C4-2B (cell line): ENCODE measurements at regions not wholly inside any gene's neighbourhood (a gene's known extent, or its start where the extent isn't known, plus 50 kb on each side); places are given as distances from the start of the nearest gene placed in this dataset.

ENCODE experiments used
- ZFX ChIP-seq: fragments of 450-650 bp; IDR thresholded peaks from 2 replicates; pipeline ENCODE4 v1.6.1; 2017
- TF ChIP-seq, protein P1 (sequence below): fragments of 450-650 bp; conservative IDR thresholded peaks from 2 replicates; pipeline ENCODE4 v1.5.1; 2017; ENCODE audit warnings: mild to moderate bottlenecking

DNA sequence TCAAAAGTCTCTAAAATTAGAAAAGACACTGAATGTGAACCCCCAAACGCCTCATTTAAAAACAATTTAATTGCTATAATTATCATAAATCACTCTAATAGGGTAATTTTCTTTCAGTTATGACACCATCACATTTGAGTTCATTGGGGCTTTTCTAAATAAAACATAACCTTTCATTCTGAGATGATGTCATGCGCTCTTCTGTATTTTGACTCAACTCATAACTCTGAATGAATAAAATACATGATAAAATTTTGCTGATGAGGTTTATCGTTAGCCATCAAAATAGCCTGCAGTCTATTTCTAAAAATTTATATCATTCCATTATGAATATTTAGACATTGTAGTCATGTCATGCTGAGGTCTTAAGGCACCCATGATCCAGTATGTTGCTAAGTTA, 1099.7 kb downstream of the SUCLG1 start:
- TF ChIP-seq, protein P1, sequence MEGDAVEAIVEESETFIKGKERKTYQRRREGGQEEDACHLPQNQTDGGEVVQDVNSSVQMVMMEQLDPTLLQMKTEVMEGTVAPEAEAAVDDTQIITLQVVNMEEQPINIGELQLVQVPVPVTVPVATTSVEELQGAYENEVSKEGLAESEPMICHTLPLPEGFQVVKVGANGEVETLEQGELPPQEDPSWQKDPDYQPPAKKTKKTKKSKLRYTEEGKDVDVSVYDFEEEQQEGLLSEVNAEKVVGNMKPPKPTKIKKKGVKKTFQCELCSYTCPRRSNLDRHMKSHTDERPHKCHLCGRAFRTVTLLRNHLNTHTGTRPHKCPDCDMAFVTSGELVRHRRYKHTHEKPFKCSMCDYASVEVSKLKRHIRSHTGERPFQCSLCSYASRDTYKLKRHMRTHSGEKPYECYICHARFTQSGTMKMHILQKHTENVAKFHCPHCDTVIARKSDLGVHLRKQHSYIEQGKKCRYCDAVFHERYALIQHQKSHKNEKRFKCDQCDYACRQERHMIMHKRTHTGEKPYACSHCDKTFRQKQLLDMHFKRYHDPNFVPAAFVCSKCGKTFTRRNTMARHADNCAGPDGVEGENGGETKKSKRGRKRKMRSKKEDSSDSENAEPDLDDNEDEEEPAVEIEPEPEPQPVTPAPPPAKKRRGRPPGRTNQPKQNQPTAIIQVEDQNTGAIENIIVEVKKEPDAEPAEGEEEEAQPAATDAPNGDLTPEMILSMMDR = no peak
- TF ChIP-seq ZFX = no peak
